Tibial artery (tissue), 4 donors: ENCODE measurements at regions not wholly inside any gene's neighbourhood (a gene's known extent, or its start where the extent isn't known, plus 50 kb on each side); places are given as distances from the start of the nearest gene placed in this dataset.

ENCODE experiments used
- DNase-seq, 2 donors: peaks; one replicate each; pipeline ENCODE4 v3.0.0-alpha.2; 2019
- H3K27ac ChIP-seq, 2 donors: fragments of 200-600 bp; sonication (generic) in 1 of 2; 1 replicate in 1 of 2; 2 replicates in 1 of 2; pipeline ENCODE4 v1.5.1; 2018 to 2019; ENCODE audit warnings: mild to moderate bottlenecking in 1 of 2
- H3K27me3 ChIP-seq, 2 donors: fragments of 200-600 bp; sonication (generic) in 1 of 2; one replicate each; pipeline versions ENCODE4 v1.5.1 to v1.6.0; 2016 to 2019
- H3K36me3 ChIP-seq, 3 donors: fragments of 200-600 bp; sonication (generic) in 2 of 3; one replicate each; pipeline ENCODE4 v1.5.1; 2016 to 2019; ENCODE audit warnings: mild to moderate bottlenecking in 2 of 3
- H3K4me1 ChIP-seq, 4 donors: fragments of 200-600 bp; sonication (generic) in 2 of 4; 1 replicate in 3 of 4; 2 replicates in 1 of 4; pipeline ENCODE4 v1.5.1; 2016 to 2019
- H3K4me3 ChIP-seq, 2 donors: fragments of 200-600 bp; sonication (generic) in 1 of 2; 1 replicate in 1 of 2; 2 replicates in 1 of 2; pipeline ENCODE4 v1.5.1; 2018 to 2019; ENCODE audit warnings: mild to moderate bottlenecking in 2 of 2
- H3K9me3 ChIP-seq, 3 donors: fragments of 200-600 bp; sonication (generic) in 1 of 3; one replicate each; pipeline ENCODE4 v1.5.1; 2016 to 2019
- CTCF ChIP-seq, 2 experiments: fragments of 200-600 bp in 1 of 2; fragments of 450-650 bp in 1 of 2; IDR thresholded peaks; one replicate each; pipeline ENCODE4 v1.5.1; 2017 to 2019; ENCODE audit warnings: antibody characterized with exemption in 2 of 2, mild to moderate bottlenecking in 1 of 2, moderate library complexity in 1 of 2
- intact Hi-C: fragments of 100-400 bp; cut with DNase I; formaldehyde crosslinking; loops from one replicate; pipeline ENCODE4 v1.15.0; 2023; ENCODE audit warnings: low total_unique reads

GRCh38 chr3:174417573-174417972 is 441.6 kb upstream of the NAALADL2 start:
- H3K27ac ChIP-seq: no peak overlapping the region
- intact Hi-C loops: no loop called here
- no peak for DNase-seq
- H3K27me3 ChIP-seq: no peaks in the 10 kb centered on the region
- H3K4me1 ChIP-seq: no peaks in the 10 kb centered on the region
- H3K36me3 ChIP-seq: no peaks in the 10 kb centered on the region
- no peaks in the 10 kb centered on the region for H3K9me3 ChIP-seq
- no peak overlapping the region for H3K4me3 ChIP-seq
- TF ChIP-seq CTCF (IDR thresholded peaks at IDR 0.05): no peak

GRCh38 chr3:174419216-174419615 is 439.9 kb upstream of the NAALADL2 start:
- Histone ChIP-seq H3K4me3 (no peak overlapping the region), H3K27ac (no peak overlapping the region), H3K36me3 (no peaks in the 10 kb centered on the region), H3K4me1 (no peaks in the 10 kb centered on the region), H3K9me3 (no peaks in the 10 kb centered on the region), H3K27me3 (no peaks in the 10 kb centered on the region)
- TF ChIP-seq CTCF (IDR thresholded peaks at IDR 0.05): no peak
- intact Hi-C loops: no loop called here
- no peak for DNase-seq

- intact Hi-C loops: no loop called here
- H3K27ac ChIP-seq: no peak overlapping the region
- no peak for DNase-seq
- no peaks in the 10 kb centered on the region for H3K4me1 ChIP-seq
- no peak overlapping the region for H3K4me3 ChIP-seq
- TF ChIP-seq CTCF (IDR thresholded peaks at IDR 0.05): no peak
- H3K36me3 ChIP-seq: no peaks in the 10 kb centered on the region
- no peaks in the 10 kb centered on the region for H3K27me3 ChIP-seq
- H3K9me3 ChIP-seq: no peaks in the 10 kb centered on the region
These were observed 435.2 kb upstream of the NAALADL2 start for GRCh38 chr3:174423936-174424335.

GRCh38 chr3:174424656-174425055 is 434.5 kb upstream of the NAALADL2 start:
- no peaks in the 10 kb centered on the region for H3K36me3 ChIP-seq
- H3K4me1 ChIP-seq: no peaks in the 10 kb centered on the region
- TF ChIP-seq CTCF (IDR thresholded peaks at IDR 0.05): no peak
- H3K9me3 ChIP-seq: no peaks in the 10 kb centered on the region
- no peak overlapping the region for H3K27ac ChIP-seq
- no peaks in the 10 kb centered on the region for H3K27me3 ChIP-seq
- intact Hi-C loops: no loop called here
- no peak overlapping the region for H3K4me3 ChIP-seq
- no peak for DNase-seq

- H3K27ac ChIP-seq: no peak overlapping the region
- no peaks in the 10 kb centered on the region for H3K4me1 ChIP-seq
- no peaks in the 10 kb centered on the region for H3K27me3 ChIP-seq
- no peak overlapping the region for H3K4me3 ChIP-seq
- TF ChIP-seq CTCF (IDR thresholded peaks at IDR 0.05): no peak
- no peak for DNase-seq
- H3K36me3 ChIP-seq: no peaks in the 10 kb centered on the region
- intact Hi-C loops: no loop called here
- H3K9me3 ChIP-seq: no peaks in the 10 kb centered on the region
These were observed 433.7 kb upstream of the NAALADL2 start for GRCh38 chr3:174425422-174425821.

GRCh38 chr3:174430986-174431385 is 428.1 kb upstream of the NAALADL2 start:
- Histone ChIP-seq H3K9me3 (no peaks in the 10 kb centered on the region), H3K27ac (no peak overlapping the region), H3K4me1 (no peaks in the 10 kb centered on the region), H3K27me3 (no peaks in the 10 kb centered on the region), H3K36me3 (no peaks in the 10 kb centered on the region), H3K4me3 (no peak overlapping the region)
- DNase-seq: no peak
- no peak for TF ChIP-seq CTCF (IDR thresholded peaks at IDR 0.05)
- intact Hi-C loops: no loop called here
